Chondrocyte (in vitro differentiated cells): ENCODE measurements at regions not wholly inside any gene's neighbourhood (a gene's known extent, or its start where the extent isn't known, plus 50 kb on each side); places are given as distances from the start of the nearest gene placed in this dataset.

ENCODE experiments used
- DNase-seq: peaks from one replicate; pipeline ENCODE4 v3.0.0; 2021; ENCODE audit warnings: mixed read lengths, low spot score
- H3K27ac Mint-ChIP-seq: one replicate; pipeline ENCODE4 v1.8.0; 2021; ENCODE audit warnings: mild to moderate bottlenecking, moderate library complexity, mixed read lengths; ENCODE audit not compliant: unreplicated experiment
- H3K27me3 Mint-ChIP-seq: 2 replicates; pipeline ENCODE4 v1.8.0; 2021; ENCODE audit warnings: low read depth, mixed read lengths
- H3K36me3 Mint-ChIP-seq: 2 replicates; pipeline ENCODE4 v1.8.0; 2021; ENCODE audit warnings: low read depth, mixed read lengths
- H3K4me1 Mint-ChIP-seq: 2 replicates; pipeline ENCODE4 v1.8.0; 2021; ENCODE audit warnings: low read depth, mild to moderate bottlenecking, mixed read lengths
- H3K4me3 Mint-ChIP-seq: one replicate; pipeline ENCODE4 v1.8.0; 2021; ENCODE audit warnings: mild to moderate bottlenecking, moderate library complexity, mixed read lengths; ENCODE audit not compliant: unreplicated experiment
- H3K9me3 Mint-ChIP-seq: 2 replicates; pipeline ENCODE4 v1.8.0; 2021; ENCODE audit warnings: low read depth, mixed read lengths
- TF ChIP-seq, protein P1 (sequence below): fragments of 200-600 bp; sonication (generic); IDR thresholded peaks from 2 replicates; pipeline ENCODE4 v1.5.0; 2021; ENCODE audit warnings: antibody characterized with exemption, mild to moderate bottlenecking, moderate library complexity

DNA sequence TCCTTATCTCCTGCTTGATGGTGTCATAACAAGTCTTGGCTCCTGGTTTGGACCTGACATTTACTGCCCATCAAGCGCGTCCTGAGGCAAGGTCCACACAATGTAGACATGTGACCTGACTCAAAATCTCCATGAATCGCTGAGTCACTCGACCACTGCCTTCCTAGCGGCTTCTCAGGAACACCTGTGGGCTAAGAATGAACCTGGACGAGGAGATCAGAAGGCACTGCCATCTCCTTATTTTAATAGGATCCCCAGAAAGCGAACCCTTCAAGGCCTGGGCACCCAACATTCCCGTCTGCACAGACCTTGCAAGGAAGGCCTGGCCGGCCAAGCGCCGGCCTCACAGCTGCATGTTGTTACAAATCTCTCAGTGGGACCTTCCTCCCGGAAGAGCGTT, 60.6 kb upstream of the IRX1 start:
- Mint-ChIP-seq H3K36me3 (no peaks in the 10 kb centered on the region), H3K27me3 (no peaks in the 10 kb centered on the region), H3K4me3 (no peak overlapping the region), H3K4me1 (no peaks in the 10 kb centered on the region), H3K9me3 (peaks cover 20% of the 10 kb centered on the region), H3K27ac (no peak overlapping the region)
- TF ChIP-seq, protein P1, sequence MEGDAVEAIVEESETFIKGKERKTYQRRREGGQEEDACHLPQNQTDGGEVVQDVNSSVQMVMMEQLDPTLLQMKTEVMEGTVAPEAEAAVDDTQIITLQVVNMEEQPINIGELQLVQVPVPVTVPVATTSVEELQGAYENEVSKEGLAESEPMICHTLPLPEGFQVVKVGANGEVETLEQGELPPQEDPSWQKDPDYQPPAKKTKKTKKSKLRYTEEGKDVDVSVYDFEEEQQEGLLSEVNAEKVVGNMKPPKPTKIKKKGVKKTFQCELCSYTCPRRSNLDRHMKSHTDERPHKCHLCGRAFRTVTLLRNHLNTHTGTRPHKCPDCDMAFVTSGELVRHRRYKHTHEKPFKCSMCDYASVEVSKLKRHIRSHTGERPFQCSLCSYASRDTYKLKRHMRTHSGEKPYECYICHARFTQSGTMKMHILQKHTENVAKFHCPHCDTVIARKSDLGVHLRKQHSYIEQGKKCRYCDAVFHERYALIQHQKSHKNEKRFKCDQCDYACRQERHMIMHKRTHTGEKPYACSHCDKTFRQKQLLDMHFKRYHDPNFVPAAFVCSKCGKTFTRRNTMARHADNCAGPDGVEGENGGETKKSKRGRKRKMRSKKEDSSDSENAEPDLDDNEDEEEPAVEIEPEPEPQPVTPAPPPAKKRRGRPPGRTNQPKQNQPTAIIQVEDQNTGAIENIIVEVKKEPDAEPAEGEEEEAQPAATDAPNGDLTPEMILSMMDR = no peak
- no peak for DNase-seq

DNA sequence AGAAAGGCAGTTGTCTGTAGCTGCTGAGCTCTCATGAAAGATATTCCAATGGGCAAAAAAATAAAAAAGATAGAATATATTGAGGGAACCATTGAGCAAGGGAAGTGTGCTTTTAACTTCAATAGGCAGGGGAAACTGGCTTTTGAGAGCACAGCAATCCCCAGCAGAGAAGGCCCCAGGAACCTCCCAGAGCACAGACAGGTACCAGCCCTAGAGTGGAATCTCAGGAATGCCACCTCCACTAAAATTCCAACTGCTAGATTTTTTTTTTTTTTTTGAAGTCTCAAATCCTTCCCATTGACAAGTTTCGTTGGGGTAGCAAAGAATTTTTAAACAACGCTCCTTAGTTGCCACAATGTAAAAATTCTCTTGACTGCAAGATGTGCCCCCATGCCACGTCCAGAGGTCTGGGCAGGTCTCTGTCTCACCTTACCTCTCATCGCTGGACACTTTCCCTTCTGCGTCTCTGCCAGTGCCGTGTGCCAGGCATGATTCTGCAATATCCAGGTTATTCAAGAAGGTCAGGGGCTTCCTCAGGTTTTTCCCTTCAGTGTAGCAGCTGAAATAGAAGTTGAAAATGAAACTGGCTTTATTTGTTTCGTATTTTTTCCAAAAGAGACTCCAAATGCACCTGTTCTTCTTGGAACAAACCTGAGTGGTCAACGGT, 64.2 kb upstream of the IRX1 start:
- TF ChIP-seq, protein P1 = no peak
- no peak for DNase-seq
- Mint-ChIP-seq H3K36me3 (no peaks in the 10 kb centered on the region), H3K4me1 (no peaks in the 10 kb centered on the region), H3K9me3 (peaks cover 22% of the 10 kb centered on the region), H3K4me3 (no peak overlapping the region), H3K27ac (no peak overlapping the region), H3K27me3 (no peaks in the 10 kb centered on the region)

DNA sequence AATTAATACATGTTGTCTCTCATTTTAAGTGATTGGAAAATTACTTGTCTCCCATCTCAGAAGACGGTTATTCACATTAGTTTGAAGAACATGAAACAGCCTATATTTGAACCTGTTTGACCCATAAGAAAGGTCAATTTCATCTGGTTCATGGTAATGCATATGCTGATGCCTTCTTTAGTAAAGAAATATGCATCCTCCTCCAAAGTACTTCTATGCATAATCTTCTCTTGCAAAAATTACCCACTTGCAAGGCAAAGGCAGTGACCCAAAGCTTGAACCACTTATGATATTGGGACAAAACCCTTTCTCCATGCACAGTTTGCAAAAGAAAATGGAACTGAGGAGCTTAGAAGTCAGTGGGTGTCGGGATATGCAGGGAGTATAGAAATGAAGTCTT, 65.4 kb upstream of the IRX1 start:
- Mint-ChIP-seq H3K4me1 (no peaks in the 10 kb centered on the region), H3K9me3 (peaks cover 30% of the 10 kb centered on the region), H3K4me3 (no peak overlapping the region), H3K36me3 (no peaks in the 10 kb centered on the region), H3K27ac (no peak overlapping the region), H3K27me3 (no peaks in the 10 kb centered on the region)
- TF ChIP-seq, protein P1 = no peak
- no peak for DNase-seq

DNA sequence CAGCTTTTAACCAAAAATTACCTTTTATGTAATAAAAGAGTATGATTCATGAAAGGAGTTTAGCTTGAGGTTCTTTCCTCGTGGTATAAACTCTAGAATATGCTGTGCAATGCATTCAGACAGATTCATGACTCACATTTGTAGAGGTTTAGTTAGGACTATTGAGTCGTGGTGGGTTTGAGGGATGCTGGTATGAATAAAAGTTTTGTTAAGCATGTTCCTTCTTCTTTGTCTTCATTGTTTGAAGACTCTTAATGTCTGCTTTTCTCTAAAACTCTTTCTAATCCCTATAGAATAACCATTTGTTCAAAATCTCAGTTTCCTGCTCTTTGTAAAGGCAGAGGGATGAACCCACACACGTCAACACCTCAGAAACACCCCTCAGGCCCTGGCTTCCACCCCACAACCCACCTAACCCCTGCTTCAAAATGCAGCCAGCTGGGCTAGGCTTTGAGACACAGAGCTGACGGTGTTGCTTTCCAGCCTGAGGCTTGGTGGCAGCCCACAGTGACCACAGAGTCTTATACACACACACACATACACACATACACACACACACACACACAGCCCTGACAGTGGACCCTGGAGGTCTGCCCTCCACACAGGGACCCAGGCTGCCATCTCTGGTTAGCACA, 69.0 kb upstream of the IRX1 start:
- Mint-ChIP-seq H3K9me3 (peaks cover 38% of the 10 kb centered on the region), H3K4me1 (no peaks in the 10 kb centered on the region), H3K27me3 (no peaks in the 10 kb centered on the region), H3K4me3 (no peak overlapping the region), H3K27ac (no peak overlapping the region), H3K36me3 (no peaks in the 10 kb centered on the region)
- no peak for DNase-seq
- TF ChIP-seq, protein P1 = no peak

DNA sequence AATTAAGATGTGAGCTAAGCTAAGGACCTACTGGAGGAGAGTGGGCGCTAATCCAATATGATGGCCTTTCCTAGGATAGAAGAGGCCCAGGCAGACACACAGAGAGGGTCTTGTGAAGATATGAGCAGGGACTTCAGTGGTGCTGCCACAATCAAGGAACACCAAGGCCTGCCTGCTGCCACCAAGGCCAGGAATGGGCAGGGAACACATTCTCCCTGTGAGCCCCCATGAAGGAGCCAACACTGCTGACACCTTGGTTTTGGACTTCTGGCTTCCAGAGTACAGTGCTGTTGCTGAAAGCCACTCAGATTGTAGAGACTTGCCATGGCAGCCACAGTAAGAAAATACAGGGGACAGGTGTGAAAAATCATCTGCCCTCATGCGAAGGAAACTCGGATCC, 73.1 kb upstream of the IRX1 start:
- Mint-ChIP-seq H3K4me1 (no peaks in the 10 kb centered on the region), H3K27ac (no peak overlapping the region), H3K9me3 (peaks cover 38% of the 10 kb centered on the region), H3K4me3 (no peak overlapping the region), H3K27me3 (no peaks in the 10 kb centered on the region), H3K36me3 (no peaks in the 10 kb centered on the region)
- TF ChIP-seq, protein P1 = no peak
- no peak for DNase-seq
